DMS53 (cell line): ENCODE measurements at regions not wholly inside any gene's neighbourhood (a gene's known extent, or its start where the extent isn't known, plus 50 kb on each side); places are given as distances from the start of the nearest gene placed in this dataset.
A peak's percentile ranks its signal among the peaks of the same experiment; 100 is the strongest.

Source experiments
- DNase-seq: peaks from one replicate; lab custom pipeline; 2025; lab: John Stamatoyannopoulos, UW

GRCh38 chr2:136557203-136557602 is 208.1 kb upstream of the THSD7B start:
- DNase-seq, result no peak

- no peak for DNase-seq
Measured at GRCh38 chr2:136550181-136550580, 215.2 kb upstream of the THSD7B start.

GRCh38 chr2:136539355-136539754 is 226.0 kb upstream of the THSD7B start:
- DNase-seq, result no peak

- DNase-seq, result no peak
Measured at GRCh38 chr2:136538489-136538888, 226.9 kb upstream of the THSD7B start.

GRCh38 chr2:136534811-136535210 is 230.5 kb upstream of the THSD7B start:
- no peak for DNase-seq

GRCh38 chr2:136532171-136532570 is 233.2 kb upstream of the THSD7B start:
- DNase-seq, result no peak

- DNase-seq, result no peak
Measured at GRCh38 chr2:136531731-136532130, 233.6 kb upstream of the THSD7B start.

- no peak for DNase-seq
Measured at GRCh38 chr2:136530146-136530545, 235.2 kb upstream of the THSD7B start.

GRCh38 chr2:136527560-136527959 is 237.8 kb upstream of the THSD7B start:
- peak; percentile 13 for DNase-seq

- DNase-seq, result no peak
Measured at GRCh38 chr2:136522724-136523123, 242.6 kb upstream of the THSD7B start.

GRCh38 chr2:136517716-136518115 is 247.6 kb upstream of the THSD7B start:
- DNase-seq, result no peak

GRCh38 chr2:136510244-136510643 is 255.1 kb upstream of the THSD7B start:
- DNase-seq, result no peak

GRCh38 chr2:136505462-136505861 is 259.9 kb upstream of the THSD7B start:
- DNase-seq, result no peak

- DNase-seq, result no peak
Measured at GRCh38 chr2:136502660-136503059, 262.7 kb upstream of the THSD7B start.

GRCh38 chr2:136497709-136498108 is 267.6 kb upstream of the THSD7B start:
- no peak for DNase-seq

- DNase-seq, result no peak
Measured at GRCh38 chr2:136496966-136497365, 268.4 kb upstream of the THSD7B start.

- DNase-seq, result no peak
Measured at GRCh38 chr2:136495636-136496035, 269.7 kb upstream of the THSD7B start.

GRCh38 chr2:136492901-136493300 is 272.4 kb upstream of the THSD7B start:
- no peak for DNase-seq

GRCh38 chr2:136490100-136490499 is 275.2 kb upstream of the THSD7B start:
- no peak for DNase-seq

- DNase-seq, result no peak
Measured at GRCh38 chr2:136487421-136487820, 277.9 kb upstream of the THSD7B start.

GRCh38 chr2:136486115-136486514 is 279.2 kb upstream of the THSD7B start:
- no peak for DNase-seq

- no peak for DNase-seq
Measured at GRCh38 chr2:136482966-136483365, 282.4 kb upstream of the THSD7B start.

- DNase-seq, result no peak
Measured at GRCh38 chr2:136482006-136482405, 283.3 kb upstream of the THSD7B start.

- DNase-seq, result no peak
Measured at GRCh38 chr2:136479696-136480095, 285.6 kb upstream of the THSD7B start.

GRCh38 chr2:136468799-136469369 is 296.5 kb upstream of the THSD7B start:
- DNase-seq, result peak; percentile 68
